Thyroid gland (tissue), 4 donors: ENCODE measurements at regions not wholly inside any gene's neighbourhood (a gene's known extent, or its start where the extent isn't known, plus 50 kb on each side); places are given as distances from the start of the nearest gene placed in this dataset.

Experiments
- DNase-seq, 2 donors: peaks; one replicate each; pipeline ENCODE4 v3.0.0-alpha.2; 2019
- H3K27ac ChIP-seq, 3 donors: fragments of 200-600 bp; sonication (generic); 1 replicate in 2 of 3; 2 replicates in 1 of 3; pipeline ENCODE4 v1.5.1; 2016 to 2019; ENCODE audit warnings: mild to moderate bottlenecking in 1 of 3, moderate library complexity in 1 of 3
- H3K27me3 ChIP-seq: fragments of 200-600 bp; sonication (generic); one replicate; pipeline ENCODE4 v1.5.1; 2019
- H3K36me3 ChIP-seq, 2 donors: fragments of 200-600 bp; sonication (generic); one replicate each; pipeline ENCODE4 v1.5.1; 2016 to 2019
- H3K4me1 ChIP-seq, 2 donors: fragments of 200-600 bp; sonication (generic); one replicate each; pipeline ENCODE4 v1.5.1; 2017 to 2019
- H3K4me3 ChIP-seq, 3 donors: fragments of 200-600 bp; sonication (generic); replicated peaks in 1 of 3; 1 replicate in 2 of 3; 2 replicates in 1 of 3; pipeline ENCODE4 v1.5.1; 2016; ENCODE audit warnings: mild to moderate bottlenecking in 1 of 3
- H3K9me3 ChIP-seq: fragments of 200-600 bp; sonication (generic); one replicate; pipeline ENCODE4 v1.5.1; 2017
- CTCF ChIP-seq, 6 experiments: fragments of 200-600 bp in 3 of 6; fragments of 450-650 bp in 3 of 6; sonication (generic) in 3 of 6; IDR thresholded peaks; one replicate each; pipeline ENCODE4 v1.5.1; 2016 to 2019; ENCODE audit warnings: antibody characterized with exemption in 6 of 6, mild to moderate bottlenecking in 2 of 6, inconsistent platforms in 1 of 6, moderate library complexity in 1 of 6
- POLR2A ChIP-seq, 2 donors: fragments of 450-650 bp; IDR thresholded peaks; one replicate each; pipeline ENCODE4 v1.6.1; 2017; ENCODE audit warnings: antibody characterized with exemption in 2 of 2, mild to moderate bottlenecking in 2 of 2, moderate library complexity in 1 of 2
- WGBS, 2 donors: methylation state at CpG; one replicate each; pipeline ENCODE4 v1.1.5; 2017; 5-methylcytosine and 5-hydroxymethylcytosine counted together
- intact Hi-C: fragments of 100-400 bp; cut with DNase I; formaldehyde crosslinking; loops from one replicate; pipeline ENCODE4 v1.15.1; 2023

GRCh38 chr12:3965046-3965445 lies 91.8 kb upstream of the PARP11 start:
- no peak overlapping the region for H3K27ac ChIP-seq
- intact Hi-C loops, result no loop called here
- no peak overlapping the region for H3K4me3 ChIP-seq
- no peaks in the 10 kb centered on the region for H3K36me3 ChIP-seq
- no peaks in the 10 kb centered on the region for H3K4me1 ChIP-seq
- no peaks in the 10 kb centered on the region for H3K9me3 ChIP-seq
- TF ChIP-seq CTCF (IDR thresholded peaks at IDR 0.05) (no peak), POLR2A (IDR thresholded peaks at IDR 0.05) (no peak)
- WGBS, 2 donors, result 82 to 98% methylated on average over 3 of the region's 3 CpGs
- H3K27me3 ChIP-seq, result no peaks in the 10 kb centered on the region
- DNase-seq, result no peak

- H3K4me3 ChIP-seq, result no peak overlapping the region
- intact Hi-C loops, result no loop called here
- TF ChIP-seq CTCF (IDR thresholded peaks at IDR 0.05) (peak in 1 of 6 experiments; percentile 30), POLR2A (IDR thresholded peaks at IDR 0.05) (no peak)
- H3K9me3 ChIP-seq, result no peaks in the 10 kb centered on the region
- DNase-seq, result peak in 1 of 2 donors; percentile 9
- 33 to 41% methylated on average over 9 of the region's 9 CpGs for WGBS, 2 donors
- no peaks in the 10 kb centered on the region for H3K4me1 ChIP-seq
- H3K27me3 ChIP-seq, result no peaks in the 10 kb centered on the region
- H3K36me3 ChIP-seq, result no peaks in the 10 kb centered on the region
- H3K27ac ChIP-seq, result no peak overlapping the region
Measured at GRCh38 chr12:3964439-3964838, 91.2 kb upstream of the PARP11 start.

GRCh38 chr12:3962631-3963483 lies 89.7 kb upstream of the PARP11 start:
- Histone ChIP-seq H3K27ac (no peak overlapping the region), H3K9me3 (no peaks in the 10 kb centered on the region), H3K27me3 (no peaks in the 10 kb centered on the region), H3K4me3 (no peak overlapping the region), H3K36me3 (no peaks in the 10 kb centered on the region), H3K4me1 (no peaks in the 10 kb centered on the region)
- no peak for DNase-seq
- 62 to 85% methylated on average over 8 of the region's 8 CpGs for WGBS, 2 donors
- intact Hi-C loops, result no loop called here
- TF ChIP-seq CTCF (IDR thresholded peaks at IDR 0.05), result no peak

GRCh38 chr12:3961591-3961990 lies 88.4 kb upstream of the PARP11 start:
- H3K36me3 ChIP-seq, result no peaks in the 10 kb centered on the region
- WGBS, 2 donors, result 55 to 61% methylated on average over 9 of the region's 9 CpGs
- no peaks in the 10 kb centered on the region for H3K4me1 ChIP-seq
- no peaks in the 10 kb centered on the region for H3K27me3 ChIP-seq
- intact Hi-C loops, result no loop called here
- H3K27ac ChIP-seq, result no peak overlapping the region
- no peaks in the 10 kb centered on the region for H3K9me3 ChIP-seq
- DNase-seq, result peak in 1 of 2 donors; percentile 2
- H3K4me3 ChIP-seq, result no peak overlapping the region
- no peak for TF ChIP-seq POLR2A (IDR thresholded peaks at IDR 0.05)
- TF ChIP-seq CTCF (IDR thresholded peaks at IDR 0.05), result no peak

- H3K27me3 ChIP-seq, result no peaks in the 10 kb centered on the region
- intact Hi-C loops, result no loop called here
- no peak overlapping the region for H3K4me3 ChIP-seq
- H3K9me3 ChIP-seq, result no peaks in the 10 kb centered on the region
- no peaks in the 10 kb centered on the region for H3K4me1 ChIP-seq
- TF ChIP-seq CTCF (IDR thresholded peaks at IDR 0.05) (no peak), POLR2A (IDR thresholded peaks at IDR 0.05) (no peak)
- WGBS, 2 donors, result 76 to 82% methylated on average over 9 of the region's 10 CpGs
- H3K36me3 ChIP-seq, result no peaks in the 10 kb centered on the region
- H3K27ac ChIP-seq, result no peak overlapping the region
- no peak for DNase-seq
Measured at GRCh38 chr12:3959799-3960560, 86.8 kb upstream of the PARP11 start.
